ENCODE measurements at regions not wholly inside any gene's neighbourhood (a gene's known extent, or its start where the extent isn't known, plus 50 kb on each side); places are given as distances from the start of the nearest gene placed in this dataset.
"Not testable (repeated sequence)": the region's sequence is repeated elsewhere in the genome, so short reads cannot be mapped to it uniquely, and the experiment has no call there.

DNA sequence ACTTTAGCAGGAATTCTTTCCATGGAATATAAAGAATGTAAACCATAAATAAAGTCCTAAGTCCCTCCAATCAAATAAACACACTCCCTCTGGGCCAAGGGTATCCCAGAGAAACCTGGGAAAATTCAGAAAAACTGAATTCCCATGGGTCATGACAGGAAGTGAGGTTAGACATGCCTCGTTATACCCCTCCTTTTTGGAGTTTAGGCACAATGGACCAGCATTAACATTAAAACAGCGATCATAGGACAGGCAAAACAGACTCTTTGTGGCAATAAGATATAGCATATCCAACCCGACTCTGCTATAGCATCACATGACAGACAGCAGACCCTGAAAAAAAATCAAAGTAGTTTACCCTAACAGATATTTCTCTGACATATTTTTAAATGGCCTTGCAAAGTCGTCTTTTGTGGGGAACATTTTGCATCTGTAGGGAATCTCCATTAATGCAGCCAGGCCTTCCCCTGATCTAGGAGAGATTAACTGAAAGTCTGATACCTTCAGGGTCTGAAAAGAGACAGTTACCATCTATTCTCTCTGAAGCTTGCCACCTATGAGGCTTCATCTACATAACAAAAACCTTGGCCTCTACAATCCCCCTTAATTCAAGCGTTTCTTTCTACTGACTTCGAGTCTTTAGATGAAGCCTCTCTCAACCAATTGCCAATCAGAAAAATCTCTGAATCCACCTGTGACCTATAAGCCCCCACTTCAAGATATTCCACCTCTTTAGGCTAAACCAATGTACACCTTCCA is 143.0 kb upstream of the KCNK1 start:
- CTCF ChIA-PET: no interaction called here
- Histone ChIP-seq H3K9me2 (ENCODE audit: insufficient read depth) (no peaks in the 10 kb centered on the region), H2AFZ (ENCODE audit: low read depth, low read length, poor library complexity, severe bottlenecking) (no peak overlapping the region), H3K4me1 (ENCODE audit: control insufficient read depth in 1 of 2, insufficient read depth in 2 of 2, low read length in 2 of 2) (no peaks in the 10 kb centered on the region), H3K27ac (ENCODE audit: low read depth, low read length) (no peak overlapping the region), H3K27me3 (ENCODE audit: insufficient read depth, low read length) (no peaks in the 10 kb centered on the region), H4K20me1 (ENCODE audit: insufficient read depth) (no peaks in the 10 kb centered on the region), H3K9ac (ENCODE audit: low read length) (no peak overlapping the region), H3K4me3 (replicated peaks in 1 of 2; ENCODE audit: low read depth in 1 of 2, low read length in 2 of 2) (no peak overlapping the region), H3K79me2 (ENCODE audit: insufficient read depth, low read length) (no peaks in the 10 kb centered on the region), H3K4me2 (ENCODE audit: low read length) (no peak overlapping the region), H3K9me3 (ENCODE audit: control insufficient read depth in 1 of 2, insufficient read depth in 1 of 2, low read depth in 1 of 2, low read length in 2 of 2) (no peaks in the 10 kb centered on the region), H3K36me3 (ENCODE audit: control insufficient read depth in 1 of 2, insufficient read depth in 2 of 2, low read length in 2 of 2) (no peaks in the 10 kb centered on the region)
- no TSS peak for BruUV-seq (replicated peaks)
- POLR2A ChIA-PET: no interaction called here
- no peak for TF ChIP-seq EGR1 (IDR thresholded peaks at IDR 0.05; ENCODE audit: low read depth)
- TF ChIP-seq SIN3A (IDR thresholded peaks at IDR 0.05; ENCODE audit: low read depth): no peak
- TF ChIP-seq, protein P1, sequence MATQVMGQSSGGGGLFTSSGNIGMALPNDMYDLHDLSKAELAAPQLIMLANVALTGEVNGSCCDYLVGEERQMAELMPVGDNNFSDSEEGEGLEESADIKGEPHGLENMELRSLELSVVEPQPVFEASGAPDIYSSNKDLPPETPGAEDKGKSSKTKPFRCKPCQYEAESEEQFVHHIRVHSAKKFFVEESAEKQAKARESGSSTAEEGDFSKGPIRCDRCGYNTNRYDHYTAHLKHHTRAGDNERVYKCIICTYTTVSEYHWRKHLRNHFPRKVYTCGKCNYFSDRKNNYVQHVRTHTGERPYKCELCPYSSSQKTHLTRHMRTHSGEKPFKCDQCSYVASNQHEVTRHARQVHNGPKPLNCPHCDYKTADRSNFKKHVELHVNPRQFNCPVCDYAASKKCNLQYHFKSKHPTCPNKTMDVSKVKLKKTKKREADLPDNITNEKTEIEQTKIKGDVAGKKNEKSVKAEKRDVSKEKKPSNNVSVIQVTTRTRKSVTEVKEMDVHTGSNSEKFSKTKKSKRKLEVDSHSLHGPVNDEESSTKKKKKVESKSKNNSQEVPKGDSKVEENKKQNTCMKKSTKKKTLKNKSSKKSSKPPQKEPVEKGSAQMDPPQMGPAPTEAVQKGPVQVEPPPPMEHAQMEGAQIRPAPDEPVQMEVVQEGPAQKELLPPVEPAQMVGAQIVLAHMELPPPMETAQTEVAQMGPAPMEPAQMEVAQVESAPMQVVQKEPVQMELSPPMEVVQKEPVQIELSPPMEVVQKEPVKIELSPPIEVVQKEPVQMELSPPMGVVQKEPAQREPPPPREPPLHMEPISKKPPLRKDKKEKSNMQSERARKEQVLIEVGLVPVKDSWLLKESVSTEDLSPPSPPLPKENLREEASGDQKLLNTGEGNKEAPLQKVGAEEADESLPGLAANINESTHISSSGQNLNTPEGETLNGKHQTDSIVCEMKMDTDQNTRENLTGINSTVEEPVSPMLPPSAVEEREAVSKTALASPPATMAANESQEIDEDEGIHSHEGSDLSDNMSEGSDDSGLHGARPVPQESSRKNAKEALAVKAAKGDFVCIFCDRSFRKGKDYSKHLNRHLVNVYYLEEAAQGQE (IDR thresholded peaks at IDR 0.05; ENCODE audit: low read depth): no peak
- TF ChIP-seq, protein P2, sequence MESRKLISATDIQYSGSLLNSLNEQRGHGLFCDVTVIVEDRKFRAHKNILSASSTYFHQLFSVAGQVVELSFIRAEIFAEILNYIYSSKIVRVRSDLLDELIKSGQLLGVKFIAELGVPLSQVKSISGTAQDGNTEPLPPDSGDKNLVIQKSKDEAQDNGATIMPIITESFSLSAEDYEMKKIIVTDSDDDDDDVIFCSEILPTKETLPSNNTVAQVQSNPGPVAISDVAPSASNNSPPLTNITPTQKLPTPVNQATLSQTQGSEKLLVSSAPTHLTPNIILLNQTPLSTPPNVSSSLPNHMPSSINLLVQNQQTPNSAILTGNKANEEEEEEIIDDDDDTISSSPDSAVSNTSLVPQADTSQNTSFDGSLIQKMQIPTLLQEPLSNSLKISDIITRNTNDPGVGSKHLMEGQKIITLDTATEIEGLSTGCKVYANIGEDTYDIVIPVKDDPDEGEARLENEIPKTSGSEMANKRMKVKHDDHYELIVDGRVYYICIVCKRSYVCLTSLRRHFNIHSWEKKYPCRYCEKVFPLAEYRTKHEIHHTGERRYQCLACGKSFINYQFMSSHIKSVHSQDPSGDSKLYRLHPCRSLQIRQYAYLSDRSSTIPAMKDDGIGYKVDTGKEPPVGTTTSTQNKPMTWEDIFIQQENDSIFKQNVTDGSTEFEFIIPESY (IDR thresholded peaks at IDR 0.05; ENCODE audit: extremely low read depth, insufficient replicate concordance, low read length): no peak
- no peak for TF ChIP-seq RAD21 (IDR thresholded peaks at IDR 0.05; ENCODE audit: low read depth)
- TF ChIP-seq ZNF274 (IDR thresholded peaks at IDR 0.05; ENCODE audit: low read depth, low read length): no peak
- no peak for TF ChIP-seq CBX3 (IDR thresholded peaks at IDR 0.05; ENCODE audit: low read depth)
- TF ChIP-seq POLR2AphosphoS5 (IDR thresholded peaks at IDR 0.05; ENCODE audit: low read depth, low read length): no peak
- TF ChIP-seq SRF (IDR thresholded peaks at IDR 0.05; ENCODE audit: low read depth): no peak
- no peak for TF ChIP-seq ELF1 (IDR thresholded peaks at IDR 0.05; ENCODE audit: borderline replicate concordance, low read depth)
- TF ChIP-seq FOSL1 (IDR thresholded peaks at IDR 0.05; ENCODE audit: low read depth): no peak
- TF ChIP-seq, protein P3, sequence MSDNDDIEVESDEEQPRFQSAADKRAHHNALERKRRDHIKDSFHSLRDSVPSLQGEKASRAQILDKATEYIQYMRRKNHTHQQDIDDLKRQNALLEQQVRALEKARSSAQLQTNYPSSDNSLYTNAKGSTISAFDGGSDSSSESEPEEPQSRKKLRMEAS (IDR thresholded peaks at IDR 0.05): no peak
- no peak for TF ChIP-seq EZH2 (IDR thresholded peaks at IDR 0.05)
- TF ChIP-seq, protein P4, sequence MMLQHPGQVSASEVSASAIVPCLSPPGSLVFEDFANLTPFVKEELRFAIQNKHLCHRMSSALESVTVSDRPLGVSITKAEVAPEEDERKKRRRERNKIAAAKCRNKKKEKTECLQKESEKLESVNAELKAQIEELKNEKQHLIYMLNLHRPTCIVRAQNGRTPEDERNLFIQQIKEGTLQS (IDR thresholded peaks at IDR 0.05): no peak
- no peak for DNase-seq (ENCODE audit: low read depth, low spot score)
- no peak for ATAC-seq
- RAD21 ChIA-PET (ENCODE audit: low non-redundant PET in 1 of 2, low total read pairs in 2 of 2, uncharacterized antibody in 2 of 2, unreplicated experiment in 2 of 2): no interaction called here
- intact Hi-C loops (cut with micrococcal nuclease): no loop called here

DNA sequence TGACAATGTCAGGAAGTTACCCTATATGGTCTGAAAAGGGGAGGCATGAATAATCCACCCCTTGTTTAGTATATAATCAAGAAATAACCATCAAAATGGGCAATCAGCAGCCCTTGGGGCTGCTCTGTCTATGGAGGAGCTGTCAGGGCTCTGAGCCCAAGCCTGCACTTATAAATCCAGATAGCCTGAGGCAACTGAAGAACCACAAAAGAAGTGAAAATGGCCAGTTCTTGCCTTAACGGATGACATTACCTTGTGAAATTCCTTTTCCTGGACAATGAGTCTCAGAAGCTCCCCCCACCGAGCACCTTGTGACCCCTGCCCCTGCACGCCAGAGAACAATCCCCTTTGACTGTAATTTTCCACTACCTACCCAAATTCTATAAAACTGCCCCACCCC is 142.1 kb upstream of the KCNK1 start:
- H3K4me2 ChIP-seq (ENCODE audit: low read length); H3K27ac ChIP-seq (ENCODE audit: low read depth, low read length); H3K9me2 ChIP-seq (ENCODE audit: insufficient read depth); H3K27me3 ChIP-seq (ENCODE audit: insufficient read depth, low read length); H3K79me2 ChIP-seq (ENCODE audit: insufficient read depth, low read length); POLR2A ChIA-PET; ATAC-seq; H3K4me3 ChIP-seq (replicated peaks in 1 of 2; ENCODE audit: low read depth in 1 of 2, low read length in 2 of 2); CTCF ChIA-PET; H2AFZ ChIP-seq (ENCODE audit: low read depth, low read length, poor library complexity, severe bottlenecking); H3K9ac ChIP-seq (ENCODE audit: low read length); H3K4me1 ChIP-seq (ENCODE audit: control insufficient read depth in 1 of 2, insufficient read depth in 2 of 2, low read length in 2 of 2); H3K9me3 ChIP-seq (ENCODE audit: control insufficient read depth in 1 of 2, insufficient read depth in 1 of 2, low read depth in 1 of 2, low read length in 2 of 2); DNase-seq (ENCODE audit: low read depth, low spot score); BruUV-seq (replicated peaks); H4K20me1 ChIP-seq (ENCODE audit: insufficient read depth); intact Hi-C loops (cut with micrococcal nuclease); RAD21 ChIA-PET (ENCODE audit: low non-redundant PET in 1 of 2, low total read pairs in 2 of 2, uncharacterized antibody in 2 of 2, unreplicated experiment in 2 of 2); H3K36me3 ChIP-seq (ENCODE audit: control insufficient read depth in 1 of 2, insufficient read depth in 2 of 2, low read length in 2 of 2): not testable (repeated sequence)
